SIG-M5 treated with dmso at 0.1 percent for 504 hours (cell line): ENCODE measurements at regions not wholly inside any gene's neighbourhood (a gene's known extent, or its start where the extent isn't known, plus 50 kb on each side); places are given as distances from the start of the nearest gene placed in this dataset.

Experiments
- DNase-seq: peaks from one replicate; lab custom pipeline; 2025; ENCODE audit not compliant: unreplicated experiment; lab: John Stamatoyannopoulos, UW

DNA sequence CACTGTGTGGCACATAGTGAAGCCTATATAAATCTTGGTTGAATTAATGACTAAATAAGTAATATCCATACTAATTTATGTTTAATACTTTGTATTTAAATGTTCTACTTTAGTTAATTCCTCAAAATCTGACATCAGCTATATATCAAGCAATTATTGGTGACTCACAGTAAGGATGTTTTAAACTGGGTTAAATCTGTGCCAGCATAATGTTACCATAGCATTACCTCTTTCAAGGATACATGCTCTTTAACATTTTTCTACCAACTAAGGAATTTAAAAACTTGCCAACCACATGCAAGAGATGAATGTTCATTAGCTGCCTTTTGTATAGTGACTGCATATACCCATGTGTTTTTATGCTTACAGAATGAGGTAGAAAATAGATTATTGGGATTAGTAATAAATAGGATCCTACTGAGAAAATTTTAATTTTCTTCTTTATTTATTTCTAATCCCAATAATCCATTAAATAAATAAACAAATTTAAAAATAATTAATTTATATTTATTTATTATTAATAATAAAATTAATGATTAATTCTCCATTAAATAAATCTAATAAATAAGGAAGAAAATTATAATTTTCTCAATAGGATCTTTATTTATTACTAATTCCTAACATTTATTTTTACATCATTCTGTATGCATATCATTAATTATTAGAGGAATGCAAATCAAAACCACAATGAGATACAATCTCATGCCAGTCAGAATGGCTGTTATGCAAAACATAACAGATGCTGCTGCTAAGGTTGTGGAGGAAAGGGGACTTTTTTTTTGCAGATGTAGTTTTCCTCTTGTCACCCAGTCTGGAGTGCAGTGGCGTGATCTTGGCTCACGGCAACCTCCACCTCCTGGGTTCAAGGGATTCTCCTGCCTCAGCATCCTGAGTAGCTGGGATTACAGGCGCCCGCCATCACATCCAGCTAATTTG lies 410.7 kb upstream of the DSEL start:
- DNase-seq: no peak

DNA sequence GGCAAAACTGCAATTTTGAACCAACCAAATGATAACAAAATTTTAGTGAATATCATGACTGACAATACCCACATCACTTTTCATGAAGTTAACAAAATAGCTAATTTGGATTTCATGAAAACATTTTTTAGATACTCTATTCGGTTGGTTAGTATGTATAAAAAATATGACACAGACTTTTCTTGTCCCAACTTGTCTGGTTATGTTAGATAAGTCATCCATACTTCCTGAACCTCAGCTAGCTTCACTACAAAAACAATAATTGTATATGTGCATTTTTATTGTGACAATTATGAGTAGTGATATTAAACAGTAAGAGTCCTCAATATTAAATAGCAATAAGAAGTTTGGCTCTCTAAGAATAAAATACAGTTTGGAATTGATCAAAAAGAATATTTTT lies 408.1 kb upstream of the DSEL start:
- no peak for DNase-seq

- no peak for DNase-seq
Observed at GRCh38 chr18:67919316-67919715, 402.8 kb upstream of the DSEL start.

- no peak for DNase-seq
Observed at GRCh38 chr18:67916097-67916496, 399.6 kb upstream of the DSEL start.

DNA sequence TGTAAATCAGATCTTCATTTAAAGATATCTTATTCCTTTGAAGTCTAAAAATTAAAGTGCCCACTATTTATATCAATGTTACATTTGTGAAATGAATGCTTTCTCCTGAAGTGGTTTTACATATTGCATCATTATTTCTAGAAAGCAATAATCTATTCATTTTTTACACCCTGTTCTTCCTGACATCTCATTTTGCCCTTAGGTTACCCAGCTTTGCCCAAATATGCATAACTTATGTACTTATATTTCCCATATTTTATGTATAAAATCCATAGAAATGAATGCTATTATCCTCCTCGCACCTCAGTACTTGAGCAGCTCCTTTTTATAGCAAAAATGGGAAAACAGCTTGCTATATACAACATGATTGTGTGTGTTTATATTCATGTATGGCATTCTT lies 396.5 kb upstream of the DSEL start:
- DNase-seq: no peak

DNA sequence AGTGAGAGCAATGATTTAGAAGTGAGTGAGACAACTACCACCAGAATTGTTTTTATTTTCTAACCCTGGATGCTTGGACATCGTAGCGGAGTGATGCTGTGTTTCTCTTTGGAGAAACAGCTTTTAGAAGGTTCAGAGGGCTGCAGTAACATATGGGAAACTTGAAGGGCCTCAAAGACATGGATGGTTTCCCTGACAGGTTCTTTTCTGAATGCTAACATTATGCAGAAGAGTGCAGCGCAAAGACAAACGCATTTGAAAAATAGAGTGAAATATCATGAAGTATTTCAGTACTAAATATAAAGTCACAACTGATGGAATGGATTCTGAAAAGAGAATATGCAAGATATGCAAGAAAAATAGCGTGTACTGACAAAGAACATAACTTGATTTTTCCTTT lies 385.1 kb upstream of the DSEL start:
- DNase-seq: no peak

GRCh38 chr18:67896451-67896850 lies 379.9 kb upstream of the DSEL start:
- no peak for DNase-seq

DNA sequence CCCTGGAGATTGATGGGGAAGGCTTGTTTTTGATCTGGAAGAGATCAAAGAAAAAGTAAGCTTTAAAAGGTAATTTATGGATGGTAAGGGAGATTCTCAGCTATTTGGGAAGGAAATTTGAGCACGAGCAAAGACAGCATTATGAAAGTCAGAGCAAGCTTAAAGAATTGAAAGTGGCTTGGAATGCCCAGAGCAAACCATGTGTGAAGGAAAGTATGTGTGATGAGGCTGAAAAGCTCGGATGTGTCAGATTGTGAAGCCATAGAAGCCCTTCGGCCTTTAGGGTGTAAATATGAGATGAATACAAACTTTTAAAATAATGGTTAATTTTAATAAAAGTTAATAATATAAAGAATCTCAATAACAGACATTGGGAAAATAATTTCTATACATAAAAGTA lies 377.4 kb upstream of the DSEL start:
- DNase-seq: no peak

- no peak for DNase-seq
Observed at GRCh38 chr18:67876871-67877270, 360.4 kb upstream of the DSEL start.

- DNase-seq: no peak
Observed at GRCh38 chr18:67875944-67876343, 359.4 kb upstream of the DSEL start.

DNA sequence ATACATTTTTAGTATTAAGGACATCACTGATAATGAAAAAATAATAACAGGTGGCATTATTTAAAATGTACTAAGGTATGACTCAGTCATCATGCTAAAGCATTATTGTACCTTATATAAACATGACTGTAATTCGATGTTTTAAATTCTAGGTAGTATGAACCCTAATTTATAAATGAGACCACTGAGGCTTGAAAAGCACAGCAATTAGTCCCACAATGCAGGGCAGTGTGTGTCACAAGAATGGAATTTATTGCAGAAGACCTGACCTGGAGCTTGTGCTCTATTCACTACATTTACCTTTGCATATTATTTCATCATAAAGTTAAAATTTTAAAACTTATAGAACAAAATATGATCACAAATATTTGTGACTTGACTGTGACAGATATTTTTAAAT lies 358.5 kb upstream of the DSEL start:
- no peak for DNase-seq

GRCh38 chr18:67865400-67865799 lies 348.9 kb upstream of the DSEL start:
- no peak for DNase-seq

DNA sequence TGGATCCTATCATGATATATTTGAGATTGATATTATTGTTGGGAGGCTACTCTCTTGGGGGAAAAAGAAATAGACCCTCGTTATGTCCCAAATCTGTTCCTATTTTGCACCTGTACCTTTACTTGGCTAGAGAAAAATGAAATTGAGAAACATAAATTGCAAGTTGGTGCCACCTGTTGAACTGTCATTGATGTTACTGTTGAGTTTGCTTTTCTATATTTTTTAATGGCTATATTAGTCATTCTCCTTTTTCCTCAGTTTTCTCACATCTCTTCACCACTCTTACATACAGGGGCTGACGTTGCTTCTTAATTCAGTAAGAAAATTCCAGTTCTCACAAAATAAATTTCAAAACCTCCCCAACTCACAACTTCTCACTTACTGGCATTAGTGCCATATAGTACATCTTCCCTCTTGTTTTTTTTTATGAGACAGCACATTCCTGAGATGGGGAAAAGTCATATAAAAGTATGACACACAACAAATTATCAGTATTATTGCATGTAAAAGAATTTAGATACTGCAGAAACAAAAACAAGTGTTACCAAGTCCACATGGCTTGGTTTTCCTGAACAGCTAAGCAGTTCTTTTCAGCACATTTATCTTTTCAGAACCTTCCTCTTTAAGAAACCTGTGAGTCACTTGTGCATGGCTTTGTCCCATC lies 348.3 kb upstream of the DSEL start:
- DNase-seq: no peak

- DNase-seq: no peak
Observed at GRCh38 chr18:67862069-67862468, 345.5 kb upstream of the DSEL start.

GRCh38 chr18:67854340-67854739 lies 337.8 kb upstream of the DSEL start:
- DNase-seq: no peak

GRCh38 chr18:67846422-67847098 lies 330.0 kb upstream of the DSEL start:
- no peak for DNase-seq

DNA sequence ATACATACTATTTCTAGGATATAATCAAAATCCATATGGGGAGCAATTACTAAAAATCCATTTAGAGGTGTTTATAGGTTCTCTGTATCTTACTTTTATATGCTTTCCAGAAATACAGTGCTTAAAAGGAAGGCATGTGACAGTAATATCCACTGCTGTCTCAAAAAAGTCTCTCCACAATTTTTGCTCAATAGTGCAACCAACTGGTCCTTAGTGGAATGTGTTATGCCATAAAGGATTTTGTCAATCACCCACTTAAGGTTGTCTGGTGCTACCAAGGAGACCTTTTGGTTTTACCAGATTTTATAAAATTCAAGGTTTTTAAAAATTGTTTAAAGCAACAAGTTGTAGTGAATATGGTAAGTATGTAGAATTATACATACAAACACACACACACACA lies 328.5 kb upstream of the DSEL start:
- no peak for DNase-seq

DNA sequence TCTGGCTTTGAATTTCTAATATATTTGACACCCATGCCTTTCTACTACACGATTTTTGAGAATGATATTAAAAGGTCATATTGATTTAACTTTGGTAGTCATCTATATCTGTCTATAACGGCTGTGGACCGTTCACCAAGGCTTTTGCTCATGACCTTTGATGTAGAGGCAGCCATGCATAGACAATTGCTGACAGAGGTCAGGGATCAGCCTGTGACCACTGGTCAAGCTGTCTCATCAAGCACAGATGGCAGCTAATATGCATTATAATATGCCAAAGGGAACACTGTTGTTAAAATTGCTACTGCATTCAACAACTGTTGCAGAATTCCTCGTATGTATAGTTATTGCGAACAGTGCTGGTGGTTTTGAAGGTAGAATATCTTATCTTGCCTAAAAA lies 323.9 kb upstream of the DSEL start:
- no peak for DNase-seq

DNA sequence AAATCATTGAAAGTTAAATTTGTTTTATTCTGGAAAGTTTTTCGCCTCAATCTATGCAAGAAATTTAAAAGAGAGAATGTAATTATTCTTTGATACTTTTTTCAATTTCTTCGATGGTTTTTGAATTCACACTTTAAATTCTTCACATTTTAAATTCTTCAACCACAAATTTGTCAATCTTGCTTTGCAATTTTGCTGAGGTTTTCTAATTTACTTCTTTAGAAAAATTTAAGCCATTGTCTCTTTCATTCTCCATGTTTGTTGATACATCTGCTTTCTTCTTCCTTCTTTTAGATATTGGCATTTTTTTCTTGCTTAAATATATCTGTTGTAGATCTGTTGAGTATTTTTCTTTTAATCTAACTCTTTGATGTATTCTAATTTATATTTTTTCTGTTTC lies 301.9 kb upstream of the DSEL start:
- no peak for DNase-seq

GRCh38 chr18:67815280-67815679 lies 298.8 kb upstream of the DSEL start:
- no peak for DNase-seq

- DNase-seq: no peak
Observed at GRCh38 chr18:67813380-67814028, 297.0 kb upstream of the DSEL start.
